ENCODE measurements at regions not wholly inside any gene's neighbourhood (a gene's known extent, or its start where the extent isn't known, plus 50 kb on each side); places are given as distances from the start of the nearest gene placed in this dataset.
"Not testable (repeated sequence)": the region's sequence is repeated elsewhere in the genome, so short reads cannot be mapped to it uniquely, and the experiment has no call there.

DNA sequence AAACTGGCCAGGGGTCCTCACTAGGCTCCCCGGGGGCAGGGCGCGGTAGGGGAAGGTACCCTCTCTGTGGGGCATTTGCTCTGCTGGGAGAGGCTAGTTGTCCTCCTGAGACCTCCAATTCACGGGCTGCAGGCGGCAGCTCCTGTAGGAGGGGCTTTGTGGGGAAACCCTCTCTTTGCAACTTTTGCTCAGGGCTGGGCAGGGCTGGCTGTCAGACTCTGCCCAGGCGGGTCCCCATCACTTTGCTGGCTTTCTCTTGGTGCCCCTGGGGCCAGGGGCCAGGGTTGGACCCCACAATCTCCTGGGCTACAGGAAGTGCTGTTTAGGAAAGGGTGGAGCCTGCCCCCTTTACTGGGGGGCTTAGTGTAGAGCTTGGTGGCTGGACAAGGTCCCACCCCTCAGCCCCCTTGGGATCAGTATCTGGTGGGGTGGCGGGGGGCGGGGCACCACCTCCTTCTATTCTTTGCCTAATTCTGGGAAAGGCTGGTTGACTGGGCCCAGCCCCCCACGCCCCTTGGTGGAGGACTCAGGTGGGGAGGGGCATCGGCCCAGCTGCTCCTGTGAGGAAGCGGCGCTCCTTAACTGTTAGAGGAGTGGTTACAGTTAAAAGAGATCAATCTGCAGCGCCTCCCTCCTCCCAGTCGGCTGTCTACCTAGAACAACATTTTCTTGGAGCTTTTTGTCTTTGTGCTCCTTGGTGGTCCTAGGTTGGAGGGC, 918.7 kb downstream of the AACS start:
- no peak for DNase-seq (ENCODE audit: low spot score)

DNA sequence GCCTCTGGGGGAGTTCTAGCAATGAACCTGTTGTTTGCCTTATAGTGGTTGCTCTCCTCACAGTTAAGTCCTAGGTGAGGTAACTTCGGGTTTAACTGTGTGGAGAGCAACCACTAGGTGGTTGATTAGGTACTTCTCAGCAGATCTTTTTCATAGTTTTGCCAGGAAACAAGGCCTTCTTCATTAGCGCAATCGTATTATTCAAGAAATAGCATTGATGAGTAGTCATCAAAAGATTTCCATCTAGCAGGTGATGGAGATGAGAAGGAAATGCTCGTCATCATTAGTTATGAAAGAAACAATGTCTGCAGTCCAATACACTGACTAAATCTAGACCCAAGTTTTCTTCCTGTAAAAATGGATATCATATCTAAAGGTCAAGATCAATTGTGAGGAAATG, 923.3 kb downstream of the AACS start:
- no peak for DNase-seq (ENCODE audit: low spot score)

DNA sequence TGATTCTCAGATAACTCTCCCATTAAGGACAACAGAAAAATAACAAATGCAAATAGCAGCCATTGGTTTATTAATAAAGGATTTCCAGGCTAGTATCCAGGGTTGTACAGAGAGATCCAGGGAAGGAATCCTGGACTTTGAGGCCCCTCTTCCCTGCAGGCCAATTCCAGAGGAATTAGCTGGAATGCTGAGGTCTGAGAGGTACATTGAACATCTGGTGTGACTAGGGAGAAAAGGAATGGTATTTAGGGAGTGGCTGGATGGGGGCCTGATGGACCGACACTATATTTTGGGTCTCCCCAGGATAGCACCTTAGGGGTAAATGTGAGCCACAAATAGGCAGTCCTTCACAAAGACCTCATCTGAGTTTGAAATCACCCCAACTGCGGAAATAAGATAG, 924.5 kb downstream of the AACS start:
- no peak for DNase-seq (ENCODE audit: low spot score)

DNA sequence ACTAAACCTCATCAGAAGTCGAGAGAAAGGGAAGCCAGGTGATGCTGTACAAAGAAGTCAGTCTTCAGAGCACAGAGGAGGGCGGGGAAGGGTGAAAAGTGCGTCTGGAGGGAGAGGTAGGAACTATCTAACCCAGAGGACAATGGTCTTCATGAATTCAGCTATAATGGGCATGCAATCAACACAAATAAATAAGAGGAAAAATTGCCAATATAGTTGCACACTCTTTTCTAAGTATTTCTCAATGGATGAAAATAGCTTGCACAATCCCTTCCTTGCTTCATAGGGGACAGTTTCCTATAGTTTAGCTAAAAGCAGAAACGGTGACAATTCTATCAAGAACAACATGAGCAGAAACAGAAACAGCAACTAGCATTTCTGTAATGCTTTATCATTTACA, 931.2 kb downstream of the AACS start:
- DNase-seq (ENCODE audit: low spot score), result no peak

DNA sequence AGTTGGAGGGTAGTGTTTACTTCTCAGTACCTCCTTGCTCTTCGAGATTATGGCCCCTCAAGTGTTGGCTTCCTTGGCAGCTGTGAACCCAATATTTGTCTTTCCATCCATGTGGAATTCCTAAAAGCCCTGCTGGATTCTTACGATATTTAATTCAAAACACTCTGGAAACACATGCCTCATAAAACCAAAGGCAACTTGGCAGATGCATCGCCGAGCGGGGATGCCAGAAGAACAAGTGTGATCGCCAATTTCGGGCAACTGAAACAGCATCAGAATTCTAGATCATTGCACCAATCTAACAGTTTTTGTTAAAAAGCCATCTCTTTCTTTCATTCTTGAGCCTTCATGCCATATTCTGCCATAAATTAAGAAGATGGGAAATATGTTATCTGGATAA, 934.4 kb downstream of the AACS start:
- no peak for DNase-seq (ENCODE audit: low spot score)

DNA sequence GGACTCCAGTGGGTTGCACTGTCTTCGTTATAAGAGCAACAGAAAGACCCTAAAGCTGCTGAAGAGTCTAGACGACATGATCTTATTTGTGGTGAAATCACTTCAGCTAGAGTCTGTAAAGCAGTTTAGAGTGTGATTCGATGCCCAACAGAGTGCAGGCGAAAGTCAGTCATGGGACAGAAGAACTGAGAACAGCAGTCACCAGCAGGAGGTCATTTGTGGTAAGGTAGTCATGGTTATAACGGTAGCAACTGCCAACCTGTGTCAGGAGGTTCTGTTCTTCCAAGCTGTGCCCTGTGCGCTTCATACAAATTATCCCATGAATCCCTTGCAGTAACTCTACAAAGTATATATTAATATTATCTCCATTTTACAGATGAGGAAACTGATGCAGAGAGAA, 954.1 kb downstream of the AACS start:
- no peak for DNase-seq (ENCODE audit: low spot score)

DNA sequence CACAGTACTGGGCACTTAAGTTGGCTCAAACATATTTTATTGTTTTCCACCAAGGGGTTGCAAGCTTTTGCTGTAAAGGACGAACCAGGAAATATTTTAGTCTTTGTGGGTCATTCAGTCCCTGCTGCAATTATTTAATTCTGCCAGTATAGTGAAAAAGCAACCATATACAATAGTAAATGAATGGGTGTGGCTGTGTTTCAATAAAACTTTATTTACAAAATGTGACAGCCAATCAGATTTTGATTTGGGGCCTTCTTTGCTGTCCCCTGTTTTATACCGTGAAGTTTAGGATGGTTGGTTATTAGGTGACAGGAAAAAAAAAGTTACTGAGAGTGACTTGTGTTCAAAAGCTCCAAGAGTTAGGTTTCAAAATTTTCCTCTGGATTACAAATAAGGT, 956.4 kb downstream of the AACS start:
- no peak for DNase-seq (ENCODE audit: low spot score)

DNA sequence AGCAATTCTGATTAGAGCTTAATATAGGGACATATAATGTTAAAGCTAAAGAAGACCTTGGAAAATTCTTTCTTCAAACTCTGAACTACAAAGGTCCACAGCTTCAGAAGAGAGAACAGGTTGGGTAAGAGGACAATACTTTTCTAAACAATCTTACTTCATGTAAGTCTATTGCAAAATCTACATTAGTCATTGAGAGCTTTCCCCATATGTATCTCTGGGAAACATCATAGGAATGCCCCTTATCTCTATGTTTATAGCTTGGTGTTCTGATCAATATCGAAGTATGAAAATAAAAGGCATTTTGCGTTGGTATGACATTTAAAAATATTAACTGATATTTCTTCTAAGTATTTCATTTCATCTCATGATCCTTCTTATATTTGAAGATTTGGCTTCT, 962.6 kb downstream of the AACS start:
- DNase-seq (ENCODE audit: low spot score), result no peak

DNA sequence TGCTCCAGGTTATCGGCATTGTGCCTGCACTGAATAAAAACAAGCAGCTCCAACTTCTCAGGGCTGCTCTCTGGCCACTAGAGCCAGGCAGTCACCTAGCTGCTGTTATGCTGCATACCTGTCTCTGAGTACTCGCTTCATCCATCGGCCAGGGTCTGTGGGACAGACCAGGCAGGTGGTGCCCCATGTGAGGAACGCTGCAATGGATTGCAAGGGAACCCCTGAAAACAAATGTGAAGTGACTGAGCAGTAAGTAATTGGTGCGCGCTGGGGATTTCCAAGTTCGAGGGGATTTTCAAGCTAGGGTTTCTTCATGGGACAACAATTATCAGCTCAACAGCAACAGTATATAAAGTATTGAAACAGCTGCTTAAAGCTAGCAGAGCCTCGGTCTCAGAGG, 965.3 kb downstream of the AACS start:
- DNase-seq (ENCODE audit: low spot score), result no peak

DNA sequence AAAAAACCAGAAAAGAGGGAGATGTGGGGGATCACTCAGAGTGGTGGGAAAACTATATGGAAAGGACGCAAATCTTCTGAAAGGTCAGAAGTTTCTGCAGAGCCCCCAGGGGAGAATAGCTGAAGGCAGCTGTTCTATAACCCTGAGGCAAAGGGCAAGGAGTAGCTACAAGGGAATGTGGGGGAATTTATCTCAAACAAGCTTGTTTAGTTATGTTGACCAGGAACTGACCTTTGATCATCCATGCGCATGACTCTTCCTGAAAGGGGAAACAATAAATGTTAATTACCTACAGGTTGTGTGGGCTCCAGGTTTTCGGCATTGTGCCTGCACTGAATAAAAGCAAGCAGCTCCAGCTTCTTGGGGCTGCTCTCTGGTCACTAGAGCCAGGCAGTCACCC, 968.5 kb downstream of the AACS start:
- no peak for DNase-seq (ENCODE audit: low spot score)

DNA sequence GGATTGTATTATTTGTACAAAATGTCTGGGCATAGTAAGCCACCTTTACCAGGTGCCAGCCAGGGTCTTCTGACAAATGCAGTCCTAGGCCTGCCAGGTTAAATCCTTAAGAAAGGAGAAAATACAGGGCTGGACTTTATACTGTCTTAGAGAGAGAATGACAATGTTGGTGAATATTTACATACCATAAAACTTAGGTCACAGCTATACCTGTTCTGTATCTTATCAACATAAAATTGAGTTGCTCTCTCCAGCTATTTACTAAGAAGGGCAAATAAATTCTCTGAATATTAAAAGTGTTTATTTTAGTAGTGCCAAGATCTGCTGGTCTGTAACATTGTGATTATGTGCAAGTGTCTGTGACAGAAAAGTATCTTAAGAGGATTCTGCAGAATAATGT, 971.1 kb downstream of the AACS start:
- no peak for DNase-seq (ENCODE audit: low spot score)

DNA sequence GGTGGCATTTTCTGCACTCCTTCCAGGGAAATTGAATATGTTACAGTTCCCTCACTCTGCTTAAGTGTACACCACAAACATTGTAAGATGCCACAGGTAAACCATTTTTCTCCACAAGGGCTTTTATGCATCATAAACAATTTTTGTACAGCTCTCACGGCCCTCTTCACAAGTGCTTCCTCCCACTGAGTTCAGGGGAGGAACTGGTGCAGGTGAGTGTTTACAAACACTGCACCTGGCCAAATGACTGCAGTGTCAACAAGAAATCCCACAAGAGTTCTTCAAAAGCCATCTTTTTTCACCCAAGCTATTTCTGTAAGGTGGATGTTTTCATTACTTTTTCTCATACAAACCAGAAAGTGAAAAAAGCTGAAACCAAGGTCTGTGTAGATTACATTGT, 973.2 kb downstream of the AACS start:
- DNase-seq (ENCODE audit: low spot score), result no peak

DNA sequence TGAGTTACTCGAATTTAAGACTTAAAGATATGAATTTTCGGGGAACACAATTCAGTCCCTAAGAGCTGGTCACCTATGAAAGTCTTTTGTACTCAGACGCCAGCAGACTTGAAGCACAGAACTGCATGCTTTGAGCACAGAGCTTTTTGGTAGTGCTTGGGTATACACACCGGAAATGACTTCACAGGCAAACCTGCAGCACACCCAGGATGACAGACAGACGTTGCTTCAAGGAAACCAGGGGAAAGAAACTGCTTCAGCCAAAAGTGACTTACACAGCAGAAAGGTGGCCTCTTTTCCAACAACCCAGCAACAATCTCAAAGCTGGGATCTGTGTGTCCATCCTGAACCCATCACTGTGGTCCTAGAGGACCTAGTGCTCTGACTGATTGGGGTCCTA, 975.1 kb downstream of the AACS start:
- no peak for DNase-seq (ENCODE audit: low spot score)

DNA sequence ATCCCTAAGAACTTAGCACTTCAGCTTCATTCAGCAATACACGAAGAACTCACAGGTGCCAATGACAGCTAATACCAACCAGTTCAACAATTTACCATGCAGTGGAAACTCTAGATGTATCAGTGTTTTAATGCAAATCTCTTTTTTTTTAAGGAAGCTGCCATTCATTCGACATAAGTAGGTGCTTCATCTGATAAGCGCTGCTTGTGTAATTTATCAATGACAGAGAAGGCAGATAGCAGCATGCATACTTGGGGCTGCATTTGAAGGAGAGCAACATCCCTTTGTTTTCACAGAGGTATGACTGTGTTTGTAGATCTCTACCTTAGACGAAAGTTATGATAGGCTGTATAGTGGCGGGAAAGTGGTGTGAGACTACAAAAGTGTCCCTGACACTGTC, 977.1 kb downstream of the AACS start:
- peak; percentile 2 for DNase-seq (ENCODE audit: low spot score)

DNA sequence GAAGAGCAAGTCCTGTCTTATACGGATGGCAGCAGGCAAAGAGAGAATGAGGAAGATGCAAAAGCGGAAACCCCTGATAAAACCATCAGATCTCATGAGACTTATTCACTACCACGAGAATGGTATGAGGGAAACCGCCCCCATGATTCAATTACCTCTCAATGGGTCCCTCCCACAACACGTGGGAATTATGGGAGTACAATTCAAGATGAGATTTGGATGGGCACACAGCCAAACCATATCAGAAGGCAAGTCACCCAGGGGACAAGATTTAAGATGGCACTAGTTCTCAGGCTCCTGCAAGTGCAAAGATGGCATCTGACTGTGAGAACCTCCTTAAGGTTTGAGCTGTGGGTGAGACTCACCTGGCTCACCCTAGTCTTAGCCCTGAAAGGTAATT, 984.3 kb downstream of the AACS start:
- not testable (repeated sequence) for DNase-seq (ENCODE audit: low spot score)

DNA sequence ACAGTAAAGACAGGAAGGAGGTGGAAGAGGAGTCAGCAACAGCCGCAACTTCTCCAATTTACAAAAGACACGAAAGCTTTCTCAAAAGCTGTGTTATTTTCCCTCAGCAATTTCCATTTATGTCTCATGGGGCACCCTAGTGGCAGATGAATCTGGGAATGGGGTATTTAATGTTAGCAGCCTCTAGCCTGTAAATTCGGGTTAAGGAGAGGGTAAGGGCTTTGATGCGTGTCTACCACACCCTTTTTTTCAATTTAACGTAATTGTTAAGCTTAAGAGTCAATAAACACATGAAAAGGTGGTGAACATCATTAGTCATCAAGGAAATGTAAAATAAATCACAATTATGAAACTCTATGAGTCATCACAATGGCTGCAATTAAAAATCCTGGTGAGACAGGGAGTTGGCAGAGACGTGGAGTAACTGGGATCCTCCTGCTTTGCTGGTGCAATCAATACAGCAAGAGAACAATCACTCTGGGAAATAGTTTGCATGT, 986.4 kb downstream of the AACS start:
- no peak for DNase-seq (ENCODE audit: low spot score)

DNA sequence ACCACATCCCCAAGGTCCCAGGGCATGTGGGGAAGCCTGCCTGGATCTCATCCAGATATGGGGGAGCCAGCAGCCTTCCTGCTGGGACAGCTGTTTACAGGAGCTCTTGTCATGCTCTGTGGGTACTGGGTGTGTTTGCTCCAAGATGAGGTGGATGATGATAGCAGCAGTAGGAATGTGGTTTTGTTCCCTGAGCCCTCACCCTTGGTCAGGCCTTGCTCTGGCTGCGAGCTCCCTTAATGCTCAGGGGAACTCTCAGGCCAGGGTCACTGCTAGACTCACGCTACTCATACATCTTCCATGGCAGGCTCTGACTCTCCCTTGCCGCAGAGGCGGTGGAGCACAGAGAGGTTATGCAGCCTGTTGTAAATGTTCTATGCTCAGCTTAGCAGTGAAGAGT, 990.3 kb downstream of the AACS start:
- no peak for DNase-seq (ENCODE audit: low spot score)

DNA sequence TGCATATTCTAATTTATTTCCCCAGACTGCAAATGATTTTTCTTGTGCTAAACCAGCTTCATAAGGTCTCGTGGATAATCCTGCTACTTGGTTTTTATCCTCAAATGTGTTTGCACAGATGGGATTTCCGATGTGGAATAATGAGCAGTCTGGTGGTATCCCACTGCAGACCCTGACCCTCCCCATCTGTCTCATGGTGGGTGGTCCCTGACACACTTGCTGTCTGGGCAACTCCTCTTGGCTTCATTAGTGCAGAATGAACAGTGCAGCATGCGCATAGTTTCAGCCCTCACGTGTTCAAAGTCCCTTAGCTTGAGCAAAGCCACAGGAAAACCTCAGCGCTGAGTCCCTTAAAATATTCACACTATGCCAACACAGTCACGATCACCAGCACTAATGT, 996.5 kb downstream of the AACS start:
- no peak for DNase-seq (ENCODE audit: low spot score)

DNA sequence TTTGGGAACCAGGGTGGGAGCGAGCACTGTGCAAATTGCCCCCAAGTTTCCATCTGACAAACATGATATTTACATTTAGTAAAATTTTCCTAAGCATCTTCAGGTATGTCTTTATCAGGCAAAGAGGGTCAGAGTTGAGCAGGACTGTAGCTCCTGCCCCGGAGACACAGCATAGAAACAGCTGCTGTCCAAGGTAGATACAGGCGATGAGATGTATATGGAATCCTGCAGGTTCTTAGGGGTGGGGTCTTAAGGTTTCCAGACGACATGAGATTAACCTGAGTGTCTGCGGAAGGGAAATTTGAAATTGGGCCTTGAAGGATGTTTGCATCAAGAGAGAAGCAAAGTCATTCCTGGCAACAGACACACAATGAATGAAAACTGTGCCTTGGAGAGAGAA, 998.8 kb downstream of the AACS start:
- DNase-seq (ENCODE audit: low spot score), result no peak

DNA sequence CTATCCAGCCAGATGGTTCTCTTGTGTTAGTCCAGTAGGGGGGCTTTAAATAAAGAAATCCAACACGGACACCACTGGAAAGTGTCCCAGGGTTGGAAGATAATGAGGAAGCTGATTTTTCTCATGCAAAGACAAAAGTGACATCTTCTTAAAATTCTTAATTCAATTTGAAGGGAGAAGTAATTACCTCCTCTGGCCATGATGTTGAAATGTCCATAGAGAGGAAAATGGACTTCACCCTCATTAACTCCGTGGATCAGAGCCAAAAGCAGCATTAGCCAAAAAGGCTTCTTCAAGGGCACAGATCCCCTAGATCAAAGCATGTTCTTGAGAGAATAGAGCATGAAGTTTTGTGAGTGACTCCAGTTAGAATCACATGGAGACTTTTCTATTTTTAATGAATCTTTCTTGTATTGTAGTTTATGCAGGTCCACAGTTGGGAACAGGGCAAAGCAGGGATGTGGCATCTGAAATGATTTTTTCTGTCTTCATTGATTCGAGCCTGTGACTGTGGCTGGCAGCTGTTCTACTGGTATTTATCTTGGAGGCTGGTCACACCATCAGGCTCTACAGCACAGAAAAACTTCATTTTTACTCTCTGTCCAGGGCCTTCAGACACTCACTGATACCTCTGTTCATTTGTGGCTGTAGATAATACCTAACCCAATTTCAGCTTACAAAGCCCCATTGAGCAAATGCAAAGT, 1002.5 kb downstream of the AACS start:
- no peak for DNase-seq (ENCODE audit: low spot score)

DNA sequence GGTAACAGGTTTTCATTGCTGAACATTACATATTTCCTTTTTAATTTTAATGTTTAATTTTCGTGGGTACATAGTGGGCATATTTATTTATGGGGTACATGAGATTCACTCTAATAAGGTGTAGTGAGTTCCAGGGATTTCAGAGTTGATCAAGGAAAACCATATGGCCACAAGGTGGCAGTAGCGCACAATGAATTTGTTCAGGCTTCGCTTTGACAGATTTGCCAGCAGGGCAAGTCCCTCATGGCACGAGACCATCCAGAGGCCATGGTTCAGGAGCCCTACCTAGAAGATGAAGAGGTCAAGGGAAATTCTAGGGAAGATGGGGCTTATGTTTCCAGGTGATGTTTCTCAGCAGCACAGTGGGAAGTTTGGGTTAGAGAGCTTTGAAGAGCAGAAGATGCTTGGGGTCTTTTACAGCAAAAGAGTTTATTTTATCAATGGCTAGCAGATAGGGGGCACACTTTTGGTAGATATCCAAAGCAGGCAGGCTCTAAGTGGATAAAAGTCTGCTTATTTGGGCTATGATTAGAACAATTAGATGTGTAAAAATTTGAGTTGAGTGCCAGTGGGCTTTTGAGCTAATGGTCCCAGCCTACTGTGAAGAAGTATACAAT, 1004.4 kb downstream of the AACS start:
- DNase-seq (ENCODE audit: low spot score), result no peak

DNA sequence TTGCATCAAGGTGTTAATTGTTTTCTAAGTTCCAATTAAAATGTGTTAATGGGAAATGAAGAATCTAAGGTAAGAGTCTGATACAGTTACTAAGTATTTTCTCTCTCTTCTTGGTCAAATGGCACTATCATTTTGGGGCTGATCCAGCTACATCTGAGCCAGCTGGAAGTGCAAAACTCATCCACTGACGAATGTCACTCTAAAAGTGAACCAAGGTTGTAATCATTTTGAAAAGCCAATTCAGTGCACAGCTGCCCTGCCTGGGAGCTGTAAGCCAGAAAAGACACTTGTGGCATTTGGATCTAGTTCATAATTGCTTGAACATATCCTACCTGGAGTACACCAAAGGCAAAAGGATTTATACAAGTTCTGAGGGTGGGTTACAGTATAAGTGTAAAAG, 1011.3 kb downstream of the AACS start:
- DNase-seq (ENCODE audit: low spot score), result no peak

DNA sequence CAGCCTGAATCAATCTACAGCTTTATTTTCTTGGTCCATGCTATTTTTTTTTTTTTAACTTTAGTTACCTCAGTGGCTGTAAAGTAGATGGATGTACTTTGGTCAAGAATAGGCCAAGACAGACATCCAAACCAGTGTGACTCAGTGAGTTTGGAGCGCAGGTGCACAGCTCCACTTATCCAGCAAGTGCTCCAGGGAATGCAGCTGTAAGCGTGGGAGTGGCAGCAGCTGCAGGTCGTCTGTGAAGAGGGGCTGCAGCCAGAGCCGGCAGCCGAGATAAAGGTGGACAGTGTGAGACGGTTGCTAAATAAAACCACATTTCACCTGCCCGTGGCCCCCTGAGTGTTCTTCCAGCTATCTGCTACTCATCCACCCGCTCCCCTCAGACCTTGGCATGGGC, 1018.7 kb downstream of the AACS start:
- DNase-seq (ENCODE audit: low spot score), result no peak
